Muscle of leg (tissue), 3 donors: ENCODE measurements at regions not wholly inside any gene's neighbourhood (a gene's known extent, or its start where the extent isn't known, plus 50 kb on each side); places are given as distances from the start of the nearest gene placed in this dataset.
"Not testable (repeated sequence)": the region's sequence is repeated elsewhere in the genome, so short reads cannot be mapped to it uniquely, and the experiment has no call there.

Experiments used
- DNase-seq: peaks from one replicate; pipeline ENCODE4 v3.0.0; 2013
- H3K27ac ChIP-seq: one replicate; pipeline ENCODE4 v1.5.1; 2013; ENCODE audit warnings: mild to moderate bottlenecking, low read length, control low read depth
- H3K27me3 ChIP-seq: one replicate; pipeline ENCODE4 v1.6.1; 2013; ENCODE audit warnings: low read length; ENCODE audit not compliant: control insufficient read depth, insufficient read depth
- H3K36me3 ChIP-seq: one replicate; pipeline ENCODE4 v1.6.1; 2013; ENCODE audit warnings: low read length; ENCODE audit not compliant: control insufficient read depth, insufficient read depth
- H3K4me1 ChIP-seq: one replicate; pipeline ENCODE4 v1.6.1; 2013; ENCODE audit warnings: low read length; ENCODE audit not compliant: control insufficient read depth, insufficient read depth
- H3K4me3 ChIP-seq: one replicate; pipeline ENCODE4 v1.5.1; 2013; ENCODE audit warnings: low read length, control low read depth
- H3K9me3 ChIP-seq: replicated peaks from 2 replicates; pipeline ENCODE4 v1.6.1; 2013; ENCODE audit warnings: low read depth, low read length; ENCODE audit not compliant: control insufficient read depth
- WGBS: methylation state at CpG from one replicate; pipeline ENCODE4 v1.1.5; 2013; ENCODE audit warnings: missing lambda C conversion rate; ENCODE audit not compliant: insufficient coverage; 5-methylcytosine and 5-hydroxymethylcytosine counted together

DNA sequence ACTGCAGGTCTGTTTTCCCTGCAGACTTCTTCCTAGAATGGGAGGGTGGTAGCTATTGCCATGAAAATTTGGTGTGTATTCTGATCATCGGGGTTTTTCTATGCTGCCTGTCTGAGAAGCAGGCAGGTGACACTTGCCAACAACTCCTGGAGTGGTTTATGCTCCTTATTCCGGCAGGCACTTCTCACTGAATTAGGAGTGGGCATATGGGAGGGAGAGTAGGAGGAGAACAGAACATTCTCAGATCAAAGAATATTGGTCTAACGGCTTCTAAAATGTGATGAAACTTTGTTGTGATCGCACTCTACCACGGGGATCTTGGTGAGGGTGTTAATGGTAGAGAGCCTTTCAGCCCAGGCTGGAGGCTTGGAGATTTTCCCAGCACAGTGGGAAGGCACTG, 480.8 kb downstream of the PLCL1 start:
- Histone ChIP-seq H3K4me3 (no peak overlapping the region), H3K27me3 (no peaks in the 10 kb centered on the region), H3K36me3 (no peaks in the 10 kb centered on the region), H3K9me3 (no peaks in the 10 kb centered on the region), H3K27ac (no peak overlapping the region), H3K4me1 (no peaks in the 10 kb centered on the region)
- DNase-seq = no peak
- WGBS = 72% methylated on average over 5 of the region's 5 CpGs

DNA sequence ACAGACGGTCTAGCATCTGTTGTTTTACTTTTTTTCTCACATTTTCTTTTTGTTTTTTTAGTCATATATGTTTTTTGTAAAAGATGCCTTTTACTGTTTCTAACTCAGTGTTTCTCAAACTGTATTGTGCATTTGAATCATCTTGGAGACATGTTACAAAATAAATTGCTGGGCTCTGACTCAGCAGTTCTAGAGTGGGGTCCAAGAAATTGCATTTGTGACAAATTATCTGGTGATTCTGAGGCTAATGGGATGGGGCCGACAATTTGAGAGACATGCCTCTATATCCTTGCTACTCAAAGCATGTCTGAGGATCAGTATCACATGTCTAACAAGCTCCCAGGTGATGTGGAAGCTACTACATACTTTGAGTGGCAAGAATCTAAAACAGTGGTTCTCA, 478.8 kb downstream of the PLCL1 start:
- Histone ChIP-seq H3K27me3 (no peaks in the 10 kb centered on the region), H3K36me3 (no peaks in the 10 kb centered on the region), H3K4me3 (no peak overlapping the region), H3K27ac (no peak overlapping the region), H3K4me1 (no peaks in the 10 kb centered on the region), H3K9me3 (no peaks in the 10 kb centered on the region)
- DNase-seq = no peak
- 40% methylated on average over 1 of the region's 2 CpGs for WGBS

DNA sequence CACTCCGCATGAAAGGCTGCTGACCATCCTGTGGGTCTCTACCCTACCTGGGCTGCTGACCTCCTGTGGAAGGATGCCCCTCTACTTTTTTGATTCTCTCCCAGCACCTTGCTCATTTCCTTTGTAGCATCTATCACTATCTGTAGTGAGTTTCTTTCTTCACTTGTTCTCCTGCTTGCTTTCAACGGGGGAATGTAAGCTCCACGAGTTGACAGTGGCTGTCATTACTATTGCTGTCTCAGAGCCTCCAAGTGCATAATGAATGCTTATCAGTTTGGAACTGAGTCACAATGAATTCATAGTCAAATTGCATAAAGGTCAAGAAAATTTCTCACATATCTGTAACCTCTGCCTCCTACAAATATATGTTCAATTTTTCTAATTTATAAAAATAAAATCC, 477.7 kb downstream of the PLCL1 start:
- no CpG with 5 or more reads among the region's 3 CpGs for WGBS
- Histone ChIP-seq H3K27me3 (no peaks in the 10 kb centered on the region), H3K4me1 (peaks cover 3% of the 10 kb centered on the region), H3K4me3 (no peak overlapping the region), H3K36me3 (no peaks in the 10 kb centered on the region), H3K9me3 (no peaks in the 10 kb centered on the region), H3K27ac (no peak overlapping the region)
- no peak for DNase-seq

DNA sequence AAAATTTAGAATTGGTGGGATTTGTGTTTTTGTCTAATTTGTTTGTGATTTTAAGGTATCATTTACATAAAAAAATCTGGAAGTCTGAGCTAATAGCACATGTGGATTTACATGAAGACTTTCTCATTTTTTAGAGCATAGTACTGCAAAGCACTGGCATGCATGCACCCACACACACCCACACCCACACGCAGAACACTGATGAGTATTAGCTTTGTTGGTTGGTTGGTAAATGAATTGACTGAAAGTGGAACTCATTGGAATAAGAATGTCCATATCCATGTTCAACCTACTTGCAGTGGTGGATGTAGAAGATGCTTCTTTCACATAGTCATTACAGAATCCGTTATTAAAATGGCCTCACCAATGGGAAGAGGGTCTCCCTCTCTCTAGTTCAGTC, 475.8 kb downstream of the PLCL1 start:
- Histone ChIP-seq H3K27me3 (no peaks in the 10 kb centered on the region), H3K4me3 (no peak overlapping the region), H3K4me1 (peaks cover 3% of the 10 kb centered on the region), H3K36me3 (no peaks in the 10 kb centered on the region), H3K27ac (no peak overlapping the region), H3K9me3 (no peaks in the 10 kb centered on the region)
- 100% methylated on average over 1 of the region's 2 CpGs for WGBS
- DNase-seq = no peak

DNA sequence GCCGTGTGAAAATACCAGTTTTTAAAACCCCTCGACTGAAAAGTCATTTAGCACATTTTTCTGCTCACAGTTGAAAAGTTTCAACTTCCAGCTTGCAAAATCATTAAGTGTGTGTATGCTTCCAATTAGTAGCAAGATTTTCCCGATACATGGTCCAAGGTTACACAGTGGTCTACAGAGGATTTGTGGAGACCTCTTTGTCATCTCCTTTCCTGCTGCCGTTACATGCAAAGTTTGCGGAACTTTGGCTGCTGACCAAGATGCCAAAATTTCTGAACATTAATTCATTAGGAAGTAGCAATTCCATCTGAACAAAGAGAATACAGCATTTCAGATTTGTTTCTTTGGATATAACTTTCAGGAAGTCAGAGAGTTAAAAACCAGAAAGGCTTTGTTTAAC, 474.6 kb downstream of the PLCL1 start:
- Histone ChIP-seq H3K36me3 (no peaks in the 10 kb centered on the region), H3K27me3 (no peaks in the 10 kb centered on the region), H3K4me1 (peaks cover 3% of the 10 kb centered on the region), H3K4me3 (no peak overlapping the region), H3K27ac (peak overlapping the region; percentile 40), H3K9me3 (no peaks in the 10 kb centered on the region)
- peak; percentile 86 for DNase-seq
- WGBS = 0% methylated on average over 1 of the region's 5 CpGs

DNA sequence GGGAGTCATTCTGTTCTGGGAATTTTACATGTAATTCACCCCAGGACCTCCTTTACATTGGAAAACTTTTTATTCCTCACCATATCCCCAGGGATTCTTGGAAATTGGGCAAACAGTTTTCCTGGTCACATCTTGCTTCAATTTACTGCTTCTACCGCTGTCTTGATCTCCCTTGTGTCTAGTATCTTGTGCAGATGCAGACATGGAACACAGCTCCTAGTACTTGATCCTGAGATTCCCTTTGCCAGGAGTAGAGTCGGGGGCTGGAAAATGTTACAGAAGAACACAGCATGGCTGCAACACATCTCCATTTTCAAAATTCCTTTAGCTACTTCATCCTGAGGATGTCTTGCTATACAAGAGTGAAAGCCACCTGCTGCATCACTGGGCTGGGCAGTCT, 472.8 kb downstream of the PLCL1 start:
- H3K9me3 ChIP-seq = no peaks in the 10 kb centered on the region
- no peak overlapping the region for H3K4me3 ChIP-seq
- peaks cover 7% of the 10 kb centered on the region for H3K4me1 ChIP-seq
- WGBS = 50% methylated on average over 2 of the region's 2 CpGs
- DNase-seq = peak; percentile 75
- H3K27ac ChIP-seq = peak overlapping the region; percentile 31
- H3K36me3 ChIP-seq = no peaks in the 10 kb centered on the region
- H3K27me3 ChIP-seq = no peaks in the 10 kb centered on the region

DNA sequence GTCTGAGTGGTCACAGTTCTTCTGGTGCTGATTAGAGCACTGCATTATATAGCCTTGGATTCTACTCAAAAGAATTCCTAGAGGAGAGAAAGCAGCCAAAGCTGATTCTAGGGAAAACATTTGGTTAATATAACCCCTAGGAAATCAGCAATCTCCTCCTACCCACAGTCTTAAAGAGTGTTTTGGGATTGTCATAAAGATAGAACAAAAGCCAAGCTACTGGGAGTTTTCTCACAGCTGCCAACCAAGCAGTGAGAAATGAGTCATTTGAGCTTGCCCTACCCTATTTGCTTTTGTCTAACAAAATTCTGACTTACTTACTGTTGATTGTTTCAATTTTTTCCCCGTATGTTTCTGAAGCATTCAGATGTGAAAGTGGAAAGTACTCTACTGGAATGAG, 469.3 kb downstream of the PLCL1 start:
- peak; percentile 77 for DNase-seq
- Histone ChIP-seq H3K27ac (peak overlapping the region; percentile 37), H3K4me3 (no peak overlapping the region), H3K27me3 (no peaks in the 10 kb centered on the region), H3K4me1 (peaks cover 7% of the 10 kb centered on the region), H3K36me3 (no peaks in the 10 kb centered on the region), H3K9me3 (peaks cover 2% of the 10 kb centered on the region)
- whole genome bisulfite sequencing = no CpG with 5 or more reads among the region's 1 CpG

DNA sequence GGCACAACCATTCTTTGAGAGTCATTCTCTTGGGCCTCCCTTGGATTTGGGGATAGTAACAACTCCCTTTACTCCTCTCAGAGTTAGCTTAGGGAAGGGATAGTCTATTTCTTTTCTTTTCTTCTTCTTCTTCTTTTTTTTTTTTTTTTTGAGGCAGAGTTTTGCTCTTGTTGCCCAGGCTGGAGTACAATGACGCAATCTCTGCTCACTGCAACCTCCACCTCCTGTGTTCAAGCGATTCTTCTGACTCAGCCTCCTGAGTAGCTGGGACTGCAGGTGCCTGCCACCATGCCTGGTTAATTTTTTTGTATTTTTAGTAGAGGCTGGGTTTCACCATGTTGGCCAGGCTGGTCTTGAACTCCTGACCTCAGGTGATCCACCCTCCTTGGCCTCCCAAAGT, 465.8 kb downstream of the PLCL1 start:
- WGBS = no CpG with 5 or more reads among the region's 2 CpGs

DNA sequence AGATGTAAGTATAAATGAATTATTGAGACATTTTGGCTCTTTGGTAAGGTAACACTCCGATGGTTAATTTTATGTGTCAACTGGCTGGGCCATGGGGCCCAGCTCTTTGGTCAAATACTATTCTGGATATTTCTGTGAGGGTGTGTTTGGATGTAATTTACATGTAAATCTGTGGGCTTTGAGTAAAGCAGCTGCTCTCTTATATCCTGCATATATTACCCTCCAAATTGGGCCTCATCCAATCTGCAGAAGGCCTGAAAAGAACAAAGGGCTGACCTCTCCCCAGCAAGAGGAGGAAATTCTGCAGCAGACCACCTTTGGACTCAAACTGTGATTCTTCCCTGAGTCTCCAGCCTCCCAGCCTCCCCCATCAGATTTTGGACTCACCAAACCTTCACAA, 464.1 kb downstream of the PLCL1 start:
- no peaks in the 10 kb centered on the region for H3K27me3 ChIP-seq

More for the DNA sequence above, 465.8 kb downstream of the PLCL1 start:
- not testable (repeated sequence) for H3K27me3 ChIP-seq, DNase-seq, H3K4me1 ChIP-seq, H3K4me3 ChIP-seq, H3K9me3 ChIP-seq, H3K27ac ChIP-seq, H3K36me3 ChIP-seq

DNA sequence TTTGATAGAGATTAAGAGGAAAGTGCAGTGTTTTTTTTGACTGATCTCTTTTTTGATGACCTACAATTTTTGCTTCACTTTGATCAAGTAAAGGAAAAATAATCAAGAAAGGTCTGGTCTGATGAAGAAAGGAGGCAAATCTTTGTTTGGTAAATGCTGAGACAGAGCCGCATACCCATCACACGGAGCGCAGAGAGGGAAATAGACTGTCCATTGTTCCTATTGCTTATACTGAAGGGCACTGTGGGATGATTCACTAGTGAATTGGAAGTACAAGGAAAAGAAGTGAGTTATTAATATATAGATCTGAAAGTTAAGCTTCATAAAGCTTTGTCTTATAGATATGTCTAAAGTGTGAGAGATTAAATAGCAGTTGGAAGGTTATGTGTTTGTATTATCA, 455.1 kb downstream of the PLCL1 start:
- Histone ChIP-seq H3K27me3 (no peaks in the 10 kb centered on the region), H3K36me3 (no peaks in the 10 kb centered on the region), H3K27ac (no peak overlapping the region), H3K4me3 (no peak overlapping the region), H3K4me1 (no peaks in the 10 kb centered on the region), H3K9me3 (no peaks in the 10 kb centered on the region)
- 100% methylated on average over 1 of the region's 3 CpGs for WGBS
- no peak for DNase-seq

More for the DNA sequence above, 464.1 kb downstream of the PLCL1 start:
- Histone ChIP-seq H3K36me3 (no peaks in the 10 kb centered on the region), H3K27ac (no peak overlapping the region), H3K9me3 (peaks cover 2% of the 10 kb centered on the region), H3K4me3 (no peak overlapping the region), H3K4me1 (peaks cover 4% of the 10 kb centered on the region)
- DNase-seq = no peak
- WGBS = no CpG with 5 or more reads among the region's 1 CpG

DNA sequence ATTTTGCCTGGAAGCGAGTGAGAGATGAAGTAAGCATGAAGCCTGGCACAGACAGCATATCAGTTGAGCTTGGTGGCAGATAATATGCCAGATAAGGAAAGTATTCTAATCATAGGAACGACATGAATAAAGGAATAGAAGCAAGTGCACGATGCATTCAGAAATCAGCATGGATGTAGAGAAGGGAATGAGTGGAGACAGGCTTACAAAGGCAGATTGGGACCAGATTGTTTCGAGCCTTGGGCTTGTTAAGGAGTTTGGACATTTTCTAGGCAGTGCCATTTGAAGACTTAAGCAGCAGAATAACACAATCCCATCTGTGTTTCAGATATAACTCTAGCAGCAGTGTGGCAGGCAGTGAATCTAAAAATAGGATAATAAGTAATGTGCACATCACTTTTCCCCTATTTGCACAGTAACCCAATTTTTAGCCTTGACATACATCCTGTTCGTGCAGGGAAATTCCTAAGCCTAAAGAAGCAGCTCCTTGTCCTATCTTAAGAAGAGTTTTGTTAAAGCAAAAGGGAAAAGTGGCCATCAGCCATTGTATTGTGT, 450.2 kb downstream of the PLCL1 start:
- 55% methylated on average over 4 of the region's 5 CpGs for WGBS
- Histone ChIP-seq H3K4me1 (no peaks in the 10 kb centered on the region), H3K27ac (peak overlapping the region; percentile 17), H3K9me3 (no peaks in the 10 kb centered on the region), H3K27me3 (no peaks in the 10 kb centered on the region), H3K4me3 (no peak overlapping the region), H3K36me3 (no peaks in the 10 kb centered on the region)
- peak; percentile 74 for DNase-seq
